GM03348 (cell line): ENCODE measurements at regions not wholly inside any gene's neighbourhood (a gene's known extent, or its start where the extent isn't known, plus 50 kb on each side); places are given as distances from the start of the nearest gene placed in this dataset.

Experiments
- DNase-seq: peaks from one replicate; pipeline ENCODE4 v3.0.0; 2012; ENCODE audit warnings: low spot score

DNA sequence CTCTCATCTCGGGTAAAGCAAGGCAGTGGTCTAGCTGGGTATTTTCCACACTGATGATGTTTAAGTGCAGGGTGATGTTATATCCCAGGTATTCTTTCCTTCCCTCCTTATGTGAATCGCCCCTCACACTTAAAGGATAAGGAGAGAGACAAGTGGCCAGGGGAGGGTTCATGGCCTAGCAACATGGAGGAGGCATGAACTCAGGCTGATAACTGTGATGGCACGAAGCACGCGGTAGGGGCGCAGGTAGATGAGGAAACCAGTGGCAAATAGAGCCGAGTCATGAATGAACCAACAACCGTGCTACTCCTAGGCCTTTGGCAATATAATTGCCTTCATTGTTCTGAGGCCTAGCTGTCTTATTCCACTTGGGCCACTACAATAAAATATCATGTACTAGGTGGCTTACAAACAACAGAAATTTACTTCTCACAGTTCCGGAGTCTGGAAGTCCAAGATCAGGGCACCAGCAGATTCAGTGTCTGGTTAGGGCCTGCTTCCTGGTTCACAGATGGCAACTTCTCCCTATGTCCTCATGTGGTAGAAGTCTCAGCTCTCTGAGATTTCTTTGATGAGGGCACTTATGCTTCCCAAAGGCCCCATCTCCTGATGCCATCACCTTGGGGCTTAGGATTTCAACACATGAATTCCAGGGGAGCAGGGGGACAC, 56.0 kb upstream of the PIK3CG start:
- no peak for DNase-seq

DNA sequence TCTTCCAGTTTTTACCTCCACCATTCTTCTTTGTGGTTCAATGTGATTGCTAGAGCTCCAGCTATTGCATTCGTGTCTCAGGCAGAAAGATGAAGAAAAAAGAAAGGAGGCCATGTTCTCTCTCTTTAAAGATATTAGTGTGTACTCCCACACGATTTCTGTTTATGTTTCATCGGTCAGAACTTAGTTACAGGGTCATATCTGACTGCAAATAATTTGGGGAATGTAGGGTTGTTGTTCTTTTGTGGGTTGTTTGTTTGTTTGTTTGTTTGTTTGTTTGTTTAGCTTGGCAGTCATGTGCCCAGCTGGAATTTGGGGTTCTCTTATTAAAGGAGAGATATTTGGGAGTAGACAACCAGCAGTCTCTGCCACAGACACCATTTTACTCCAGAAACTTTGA, 53.6 kb upstream of the PIK3CG start:
- no peak for DNase-seq

DNA sequence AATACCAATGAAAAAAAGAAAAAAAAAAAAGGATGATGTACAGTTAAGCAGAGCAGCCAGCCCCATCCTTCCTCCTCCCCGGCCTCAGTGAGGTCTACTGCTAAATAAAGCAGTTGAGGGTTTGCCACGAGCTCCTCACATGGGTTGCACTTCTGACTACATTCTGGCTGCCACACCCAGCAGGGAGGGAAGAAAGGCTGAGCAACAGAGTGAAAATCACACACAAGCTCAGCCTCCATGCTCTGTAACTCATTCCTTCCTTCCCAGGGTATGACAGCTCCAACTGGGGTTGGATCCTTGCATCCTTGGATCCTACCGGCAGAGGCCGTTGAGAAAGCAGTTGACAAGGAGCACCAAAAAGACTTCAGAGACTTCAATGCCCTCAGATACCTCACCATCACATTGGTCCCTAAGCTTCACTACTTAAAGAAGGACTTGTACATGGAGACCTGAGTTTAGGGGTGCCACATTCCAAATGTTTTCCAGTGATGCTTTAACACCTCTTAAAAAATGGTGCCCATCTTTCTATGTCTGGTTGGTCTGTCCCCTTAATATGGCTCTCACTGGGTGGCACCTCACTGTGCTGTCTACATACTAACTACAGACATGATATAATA, 52.9 kb upstream of the PIK3CG start:
- DNase-seq: peak; percentile 24

DNA sequence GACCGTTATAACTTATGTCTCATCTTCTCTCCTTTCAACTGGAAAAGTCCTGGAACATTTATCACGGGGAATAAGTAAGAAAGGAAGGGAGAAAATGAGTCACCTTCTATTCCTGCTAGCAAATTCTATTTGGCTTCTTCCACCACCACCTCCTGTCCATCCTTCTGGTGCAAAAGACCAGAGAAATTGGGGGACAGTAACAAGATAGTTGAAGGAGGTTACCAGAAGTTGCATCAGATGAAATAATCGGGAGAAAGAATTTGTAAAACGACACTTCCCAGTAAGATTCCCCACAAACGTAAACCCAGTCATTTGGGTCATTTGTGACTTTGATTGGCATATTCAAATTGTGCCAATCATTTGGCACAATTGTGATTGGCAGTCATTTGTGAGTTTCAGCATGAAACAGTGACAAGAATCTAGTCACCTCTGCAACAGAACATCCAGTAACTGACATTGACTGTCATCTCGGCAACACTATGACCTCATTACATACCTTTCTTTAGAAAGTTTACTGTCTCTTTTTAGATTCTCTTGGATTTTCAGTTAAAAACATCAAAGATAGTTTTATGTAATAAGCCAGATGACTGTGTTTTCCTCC, 51.3 kb upstream of the PIK3CG start:
- DNase-seq: peak; percentile 31

DNA sequence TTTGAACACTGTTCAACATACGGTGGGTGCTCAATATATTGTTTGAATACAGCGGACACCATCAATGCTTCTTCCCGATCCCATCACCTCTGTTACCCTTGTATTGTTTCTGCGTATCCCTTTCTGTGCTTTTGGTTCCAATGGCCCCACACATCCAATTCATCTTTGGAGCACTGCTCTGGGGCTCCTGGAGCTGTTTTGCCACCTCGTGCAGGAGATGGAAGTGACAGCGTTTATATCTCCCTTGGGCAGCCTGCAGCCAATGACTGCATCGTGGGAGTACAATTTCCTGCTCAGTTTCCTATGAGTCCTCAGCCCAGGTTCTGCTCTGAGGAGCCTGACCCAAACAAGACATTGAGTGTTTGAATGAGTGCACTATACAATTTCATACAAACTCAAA, 50.2 kb upstream of the PIK3CG start:
- DNase-seq: no peak
